Astrocyte (in vitro differentiated cells and primary cell): ENCODE measurements at regions not wholly inside any gene's neighbourhood (a gene's known extent, or its start where the extent isn't known, plus 50 kb on each side); places are given as distances from the start of the nearest gene placed in this dataset.
A peak's percentile ranks its signal among the peaks of the same experiment; 100 is the strongest.

ENCODE experiments used
- DNase-seq: peaks from one replicate; pipeline ENCODE4 v3.0.0-alpha.2; 2010; ENCODE audit warnings: low read depth
- FAIRE-seq: peaks from 2 replicates; lab custom pipeline; 2011; peaks lifted over from hg19 to GRCh38; lab: Jason Lieb, UNC
- H2AFZ ChIP-seq: 2 replicates; pipeline ENCODE4 v1.6.0; 2012; ENCODE audit warnings: low read depth, low read length, inconsistent platforms
- H3K27ac ChIP-seq: 2 replicates; pipeline ENCODE4 v1.5.1; 2011; ENCODE audit warnings: low read depth, low read length, inconsistent platforms
- H3K27me3 ChIP-seq: 2 replicates; pipeline ENCODE4 v1.6.0; 2011; ENCODE audit warnings: low read length, inconsistent platforms; ENCODE audit not compliant: insufficient read depth
- H3K36me3 ChIP-seq: 2 replicates; pipeline ENCODE4 v1.5.1; 2011; ENCODE audit warnings: low read length, inconsistent platforms; ENCODE audit not compliant: insufficient read depth
- H3K4me1 ChIP-seq: 2 replicates; pipeline ENCODE4 v1.5.1; 2011; ENCODE audit warnings: low read length, inconsistent platforms; ENCODE audit not compliant: insufficient read depth
- H3K4me2 ChIP-seq: 2 replicates; pipeline ENCODE4 v1.6.0; 2012; ENCODE audit warnings: low read length, inconsistent platforms
- H3K4me3 ChIP-seq: 2 replicates; pipeline ENCODE4 v1.5.1; 2011; ENCODE audit warnings: low read depth, mild to moderate bottlenecking, low read length, inconsistent platforms; ENCODE audit not compliant: insufficient read depth
- H3K79me2 ChIP-seq: 2 replicates; pipeline ENCODE4 v1.6.0; 2012; ENCODE audit warnings: mild to moderate bottlenecking, low read length, inconsistent platforms; ENCODE audit not compliant: insufficient read depth
- H3K9ac ChIP-seq: 2 replicates; pipeline ENCODE4 v1.6.0; 2012; ENCODE audit warnings: mild to moderate bottlenecking, low read length, inconsistent platforms
- H3K9me3 ChIP-seq: 2 replicates; pipeline ENCODE4 v1.5.1; 2012; ENCODE audit warnings: low read depth, mild to moderate bottlenecking, low read length, inconsistent platforms; ENCODE audit not compliant: insufficient read depth
- H4K20me1 ChIP-seq: 2 replicates; pipeline ENCODE4 v1.6.0; 2012; ENCODE audit warnings: low read length, inconsistent platforms; ENCODE audit not compliant: insufficient read depth
- H3K27ac Mint-ChIP-seq: one replicate; pipeline ENCODE4 v1.8.0; 2021; ENCODE audit warnings: mild to moderate bottlenecking, mixed read lengths; ENCODE audit not compliant: unreplicated experiment
- H3K27me3 Mint-ChIP-seq: one replicate; pipeline ENCODE4 v1.8.0; 2021; ENCODE audit warnings: low read depth, mixed read lengths; ENCODE audit not compliant: unreplicated experiment
- H3K36me3 Mint-ChIP-seq: one replicate; pipeline ENCODE4 v1.8.0; 2021; ENCODE audit warnings: low read depth, mixed read lengths; ENCODE audit not compliant: unreplicated experiment
- H3K4me1 Mint-ChIP-seq: one replicate; pipeline ENCODE4 v1.8.0; 2021; ENCODE audit warnings: low read depth, mixed read lengths; ENCODE audit not compliant: unreplicated experiment
- H3K4me3 Mint-ChIP-seq: one replicate; pipeline ENCODE4 v1.8.0; 2021; ENCODE audit warnings: mild to moderate bottlenecking, moderate library complexity, mixed read lengths; ENCODE audit not compliant: unreplicated experiment
- H3K9me3 Mint-ChIP-seq: one replicate; pipeline ENCODE4 v1.8.0; 2021; ENCODE audit warnings: mild to moderate bottlenecking, mixed read lengths; ENCODE audit not compliant: unreplicated experiment
- EZH2 ChIP-seq: IDR thresholded peaks from 2 replicates; pipeline ENCODE4 v1.6.1; 2012; ENCODE audit warnings: mild to moderate bottlenecking, low read length, inconsistent platforms; ENCODE audit not compliant: insufficient read depth
- TF ChIP-seq, protein P1 (sequence below): IDR thresholded peaks from 2 replicates; pipeline ENCODE4 v1.5.1; 2011; ENCODE audit warnings: low read depth, mild to moderate bottlenecking, inconsistent platforms, low read length, moderate library complexity; ENCODE audit not compliant: insufficient read depth

DNA sequence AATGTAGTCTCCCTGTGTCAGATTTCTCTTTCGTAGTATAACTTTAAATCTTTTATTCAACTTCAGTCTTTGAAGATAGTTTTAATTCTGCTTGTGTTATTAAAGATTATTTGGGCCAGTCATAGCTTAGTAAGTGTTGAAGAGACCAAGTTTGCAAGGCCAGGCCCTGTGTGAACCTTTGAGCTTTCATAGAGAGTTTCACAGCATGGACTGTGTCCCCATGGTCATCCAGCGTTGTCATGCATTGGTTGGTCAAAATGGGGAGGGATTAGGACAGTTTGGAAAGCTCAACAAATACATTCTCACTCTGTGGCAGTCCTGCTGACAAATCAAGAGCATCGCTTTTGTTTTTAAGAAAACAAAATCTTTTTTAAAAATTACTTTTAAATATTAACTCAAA lies 74.6 kb upstream of the FAM83B start:
- Histone ChIP-seq H3K4me3 (no peak overlapping the region), H3K27ac (no peak overlapping the region), H3K79me2 (no peaks in the 10 kb centered on the region), H4K20me1 (no peaks in the 10 kb centered on the region), H3K9ac (no peak overlapping the region), H3K27me3 (no peaks in the 10 kb centered on the region), H3K9me3 (no peaks in the 10 kb centered on the region), H3K36me3 (no peaks in the 10 kb centered on the region), H2AFZ (no peak overlapping the region), H3K4me1 (no peaks in the 10 kb centered on the region), H3K4me2 (no peak overlapping the region)
- Mint-ChIP-seq H3K9me3 (no peaks in the 10 kb centered on the region), H3K4me1 (no peaks in the 10 kb centered on the region), H3K36me3 (no peaks in the 10 kb centered on the region), H3K27me3 (no peaks in the 10 kb centered on the region), H3K27ac (no peak overlapping the region), H3K4me3 (no peak overlapping the region)
- DNase-seq (no peak), FAIRE-seq (no peak)
- TF ChIP-seq EZH2 = no peak
- TF ChIP-seq, protein P1, sequence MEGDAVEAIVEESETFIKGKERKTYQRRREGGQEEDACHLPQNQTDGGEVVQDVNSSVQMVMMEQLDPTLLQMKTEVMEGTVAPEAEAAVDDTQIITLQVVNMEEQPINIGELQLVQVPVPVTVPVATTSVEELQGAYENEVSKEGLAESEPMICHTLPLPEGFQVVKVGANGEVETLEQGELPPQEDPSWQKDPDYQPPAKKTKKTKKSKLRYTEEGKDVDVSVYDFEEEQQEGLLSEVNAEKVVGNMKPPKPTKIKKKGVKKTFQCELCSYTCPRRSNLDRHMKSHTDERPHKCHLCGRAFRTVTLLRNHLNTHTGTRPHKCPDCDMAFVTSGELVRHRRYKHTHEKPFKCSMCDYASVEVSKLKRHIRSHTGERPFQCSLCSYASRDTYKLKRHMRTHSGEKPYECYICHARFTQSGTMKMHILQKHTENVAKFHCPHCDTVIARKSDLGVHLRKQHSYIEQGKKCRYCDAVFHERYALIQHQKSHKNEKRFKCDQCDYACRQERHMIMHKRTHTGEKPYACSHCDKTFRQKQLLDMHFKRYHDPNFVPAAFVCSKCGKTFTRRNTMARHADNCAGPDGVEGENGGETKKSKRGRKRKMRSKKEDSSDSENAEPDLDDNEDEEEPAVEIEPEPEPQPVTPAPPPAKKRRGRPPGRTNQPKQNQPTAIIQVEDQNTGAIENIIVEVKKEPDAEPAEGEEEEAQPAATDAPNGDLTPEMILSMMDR = no peak

DNA sequence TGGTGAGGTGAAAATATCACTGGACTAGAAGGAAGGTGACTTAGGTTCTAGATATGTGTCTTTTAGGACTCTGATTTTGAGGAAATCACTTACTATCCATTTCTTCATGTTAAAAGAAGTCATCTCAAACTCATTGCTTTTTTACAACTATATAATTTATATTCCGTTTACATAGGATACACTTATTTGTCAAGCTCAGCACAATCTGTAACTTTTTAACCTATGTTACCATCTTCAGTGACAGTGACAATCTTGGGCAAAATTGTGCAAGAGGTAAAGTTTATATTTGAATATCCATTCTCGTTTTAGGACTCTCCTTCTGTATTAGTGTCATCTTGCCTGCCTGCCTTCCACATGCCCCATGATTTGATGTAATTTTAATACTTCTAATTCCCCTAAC lies 74.0 kb upstream of the FAM83B start:
- Histone ChIP-seq H3K9ac (no peak overlapping the region), H3K36me3 (no peaks in the 10 kb centered on the region), H3K4me3 (no peak overlapping the region), H3K79me2 (no peaks in the 10 kb centered on the region), H3K4me1 (no peaks in the 10 kb centered on the region), H3K4me2 (no peak overlapping the region), H3K27me3 (no peaks in the 10 kb centered on the region), H2AFZ (no peak overlapping the region), H3K9me3 (no peaks in the 10 kb centered on the region), H4K20me1 (no peaks in the 10 kb centered on the region), H3K27ac (no peak overlapping the region)
- Mint-ChIP-seq H3K4me3 (no peak overlapping the region), H3K36me3 (no peaks in the 10 kb centered on the region), H3K9me3 (no peaks in the 10 kb centered on the region), H3K27me3 (no peaks in the 10 kb centered on the region), H3K4me1 (no peaks in the 10 kb centered on the region), H3K27ac (no peak overlapping the region)
- FAIRE-seq = no peak
- no peak for DNase-seq
- TF ChIP-seq, protein P1 = no peak
- no peak for TF ChIP-seq EZH2

DNA sequence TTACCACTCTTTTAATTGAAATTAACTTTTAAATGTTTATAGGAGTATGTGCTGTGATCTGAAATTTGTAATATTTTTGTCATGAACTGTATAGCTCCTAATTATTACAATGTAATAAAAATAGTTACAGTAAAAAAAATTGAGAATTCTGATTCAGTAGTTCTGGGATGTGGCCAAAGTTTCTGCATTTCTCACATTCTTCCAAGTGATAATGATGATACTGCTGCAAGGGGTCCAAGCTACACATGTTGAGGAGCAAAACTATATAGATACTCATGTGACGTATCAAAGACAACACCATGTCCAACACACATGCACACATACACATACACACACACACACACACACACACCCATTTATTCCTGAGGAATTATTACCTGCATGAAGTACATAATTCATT lies 71.0 kb upstream of the FAM83B start:
- no peak overlapping the region for H3K4me3 ChIP-seq
- no peak overlapping the region for H2AFZ ChIP-seq
- H3K4me3 Mint-ChIP-seq = no peak overlapping the region
- TF ChIP-seq, protein P1 = no peak
- no peak for TF ChIP-seq EZH2
- H3K27ac Mint-ChIP-seq = no peak overlapping the region
- H3K9ac ChIP-seq = no peak overlapping the region
- H3K79me2 ChIP-seq = no peaks in the 10 kb centered on the region
- H3K9me3 ChIP-seq = no peaks in the 10 kb centered on the region
- H3K27ac ChIP-seq = no peak overlapping the region
- DNase-seq (peak; percentile 6), FAIRE-seq (no peak)
- no peaks in the 10 kb centered on the region for H3K27me3 Mint-ChIP-seq
- no peaks in the 10 kb centered on the region for H3K36me3 Mint-ChIP-seq
- no peaks in the 10 kb centered on the region for H3K27me3 ChIP-seq
- no peaks in the 10 kb centered on the region for H3K9me3 Mint-ChIP-seq
- no peak overlapping the region for H3K4me2 ChIP-seq
- H4K20me1 ChIP-seq = no peaks in the 10 kb centered on the region
- no peaks in the 10 kb centered on the region for H3K4me1 Mint-ChIP-seq
- no peaks in the 10 kb centered on the region for H3K36me3 ChIP-seq
- no peaks in the 10 kb centered on the region for H3K4me1 ChIP-seq
